HG03159 (cell line): ENCODE measurements at regions not wholly inside any gene's neighbourhood (a gene's known extent, or its start where the extent isn't known, plus 50 kb on each side); places are given as distances from the start of the nearest gene placed in this dataset.

Experiments used
- ATAC-seq: cut with Tn5 transposase; IDR thresholded peaks from one replicate; pipeline ENCODE4 v1.9.1; 2021; ENCODE audit warnings: mild to moderate bottlenecking, moderate library complexity; ENCODE audit not compliant: unreplicated experiment

DNA sequence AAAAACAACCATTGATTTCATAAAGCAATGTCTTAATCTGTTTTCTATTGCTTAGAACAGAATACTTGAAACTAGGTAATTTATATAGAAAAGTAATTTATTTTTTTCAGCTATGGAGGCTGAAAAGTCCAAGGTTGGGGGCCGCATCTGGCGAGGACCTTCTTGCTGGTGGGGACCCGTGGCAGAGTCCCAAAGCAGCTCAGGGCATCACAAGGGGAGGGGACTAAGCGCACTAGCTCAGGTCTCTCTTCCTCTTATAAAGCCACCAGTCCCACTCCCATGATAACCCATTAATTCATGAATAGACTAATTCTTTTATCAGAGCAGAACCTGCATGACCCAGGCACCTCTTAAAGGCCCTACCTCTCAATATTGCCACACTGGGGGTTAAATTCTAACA, 87.2 kb upstream of the KLF13 start:
- ATAC-seq: no peak

DNA sequence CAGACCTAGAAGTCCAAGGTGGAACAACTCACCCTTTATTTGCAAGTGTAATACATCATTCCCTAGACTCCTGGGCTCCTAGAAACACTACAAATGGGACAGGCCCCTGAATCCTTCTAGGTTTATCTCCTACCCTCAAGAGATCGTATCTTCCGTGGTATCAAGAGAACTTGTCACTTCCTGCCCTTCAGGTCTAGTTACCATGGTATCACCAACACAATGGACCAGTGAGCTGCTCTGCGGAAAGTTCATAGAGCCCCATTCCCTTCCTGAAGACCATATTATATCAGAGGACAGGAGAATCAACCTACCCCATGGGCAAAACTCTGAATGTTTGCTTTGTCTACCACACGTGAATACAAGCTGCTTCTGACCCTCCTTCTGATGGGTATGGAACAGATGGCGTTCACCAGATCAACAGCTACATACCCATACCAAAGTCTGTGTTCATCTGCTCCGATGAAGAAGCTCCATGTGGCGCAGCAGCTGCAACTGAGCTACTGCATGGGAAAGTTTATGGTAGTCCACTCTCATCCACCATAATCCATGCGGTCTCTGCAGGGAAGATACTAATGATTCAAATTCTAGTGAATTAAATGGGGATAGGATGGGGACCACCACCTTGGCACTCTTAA, 84.6 kb upstream of the KLF13 start:
- ATAC-seq: no peak

GRCh38 chr15:31243895-31244294, 82.7 kb upstream of the KLF13 start:
- no peak for ATAC-seq

DNA sequence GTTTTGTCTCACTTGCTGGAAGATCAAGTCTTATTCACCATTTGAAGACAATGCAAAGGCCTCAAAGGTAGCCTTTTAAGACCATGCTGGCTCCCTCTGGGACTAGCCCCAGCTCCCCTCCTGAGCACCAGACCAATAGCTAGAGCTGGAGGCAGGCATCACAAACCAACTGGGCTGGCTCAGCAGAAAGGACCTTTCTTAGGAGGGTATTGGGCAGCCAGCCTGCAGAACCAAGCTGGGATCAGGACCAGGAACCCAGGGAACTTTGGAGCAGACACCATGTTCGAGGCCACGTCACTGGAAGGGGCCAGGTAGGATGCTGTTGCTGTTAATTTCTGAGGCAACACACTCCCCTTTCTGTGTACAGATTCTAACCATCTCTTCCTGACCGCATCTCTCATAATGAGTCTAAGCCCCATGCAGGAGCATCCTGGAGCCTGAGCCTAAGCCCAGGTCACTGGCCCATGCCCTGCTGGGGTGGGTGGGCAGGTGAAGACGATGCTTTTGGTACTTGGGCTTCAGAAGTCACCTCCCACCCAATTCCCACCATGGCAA, 81.4 kb upstream of the KLF13 start:
- ATAC-seq: no peak

DNA sequence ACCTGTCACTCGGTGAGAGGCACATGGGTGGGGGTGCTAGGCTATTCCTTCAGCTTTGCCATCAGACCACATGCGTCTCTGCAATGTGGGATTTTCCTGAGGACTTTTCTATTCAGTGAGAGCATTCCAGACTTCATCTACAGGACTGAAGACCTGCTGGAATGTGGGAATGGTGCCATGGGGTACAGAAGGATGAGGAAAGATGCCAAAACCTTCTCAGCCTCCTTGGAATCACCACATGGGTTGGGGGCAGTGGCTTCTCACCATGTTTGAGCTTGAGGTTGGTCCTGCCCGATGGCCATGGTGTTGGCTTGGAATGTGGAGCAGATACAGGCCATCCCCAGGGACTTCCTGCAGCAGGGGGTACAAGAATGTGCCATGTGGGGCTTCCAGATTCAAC, 80.9 kb upstream of the KLF13 start:
- ATAC-seq: no peak

- no peak for ATAC-seq
Measured at GRCh38 chr15:31247404-31247803, 79.2 kb upstream of the KLF13 start.

GRCh38 chr15:31248263-31248662, 78.4 kb upstream of the KLF13 start:
- no peak for ATAC-seq

- no peak for ATAC-seq
Measured at GRCh38 chr15:31248951-31249350, 77.7 kb upstream of the KLF13 start.

GRCh38 chr15:31250033-31250432, 76.6 kb upstream of the KLF13 start:
- no peak for ATAC-seq

DNA sequence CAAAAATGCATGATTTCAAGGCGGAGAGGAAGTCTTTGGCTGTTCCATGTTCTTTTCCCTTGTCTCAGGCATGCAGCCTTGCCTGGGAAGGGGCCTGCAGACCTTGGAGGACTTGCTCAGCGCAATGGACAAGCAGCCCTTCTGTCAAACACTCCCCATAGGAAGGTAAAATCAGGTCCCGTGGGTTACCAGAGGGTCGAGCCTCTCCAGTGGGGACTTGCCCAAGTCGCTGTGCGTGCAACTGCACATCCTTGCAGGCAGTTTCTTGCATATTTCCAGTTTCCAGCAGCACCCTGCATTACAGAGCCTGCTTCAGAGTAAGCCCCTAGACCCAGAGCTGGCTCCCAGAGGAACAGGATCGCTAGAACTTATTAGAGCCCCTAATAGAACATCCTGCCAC, 75.5 kb upstream of the KLF13 start:
- no peak for ATAC-seq

DNA sequence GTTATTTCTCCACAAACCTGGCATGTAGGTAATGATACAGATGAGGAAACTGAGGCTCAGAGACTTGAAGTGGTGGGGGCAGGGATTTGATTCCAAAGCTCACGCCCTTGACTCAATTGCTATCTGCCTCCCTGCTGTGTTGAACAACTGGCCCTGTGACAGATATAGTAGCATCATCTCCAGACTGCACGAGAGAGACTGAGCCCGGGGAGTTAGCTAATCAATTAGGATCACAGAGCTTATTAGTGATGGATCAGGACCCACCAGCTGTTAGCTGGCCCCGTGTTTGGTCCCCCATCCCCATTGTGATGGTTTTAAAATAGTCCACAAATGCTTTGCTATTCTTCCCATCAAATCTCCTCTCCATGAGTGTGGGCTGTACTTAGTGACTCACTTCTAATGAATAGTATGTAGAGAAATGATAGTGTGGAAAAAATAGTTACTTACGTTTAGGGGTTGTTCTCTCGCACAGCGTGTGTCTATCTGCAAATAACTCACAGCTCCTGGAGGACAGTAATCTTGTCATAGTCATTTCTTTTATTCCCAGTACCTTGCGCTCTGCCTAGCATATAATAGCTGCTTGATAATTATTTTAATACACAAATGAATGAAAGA, 74.4 kb upstream of the KLF13 start:
- no peak for ATAC-seq

DNA sequence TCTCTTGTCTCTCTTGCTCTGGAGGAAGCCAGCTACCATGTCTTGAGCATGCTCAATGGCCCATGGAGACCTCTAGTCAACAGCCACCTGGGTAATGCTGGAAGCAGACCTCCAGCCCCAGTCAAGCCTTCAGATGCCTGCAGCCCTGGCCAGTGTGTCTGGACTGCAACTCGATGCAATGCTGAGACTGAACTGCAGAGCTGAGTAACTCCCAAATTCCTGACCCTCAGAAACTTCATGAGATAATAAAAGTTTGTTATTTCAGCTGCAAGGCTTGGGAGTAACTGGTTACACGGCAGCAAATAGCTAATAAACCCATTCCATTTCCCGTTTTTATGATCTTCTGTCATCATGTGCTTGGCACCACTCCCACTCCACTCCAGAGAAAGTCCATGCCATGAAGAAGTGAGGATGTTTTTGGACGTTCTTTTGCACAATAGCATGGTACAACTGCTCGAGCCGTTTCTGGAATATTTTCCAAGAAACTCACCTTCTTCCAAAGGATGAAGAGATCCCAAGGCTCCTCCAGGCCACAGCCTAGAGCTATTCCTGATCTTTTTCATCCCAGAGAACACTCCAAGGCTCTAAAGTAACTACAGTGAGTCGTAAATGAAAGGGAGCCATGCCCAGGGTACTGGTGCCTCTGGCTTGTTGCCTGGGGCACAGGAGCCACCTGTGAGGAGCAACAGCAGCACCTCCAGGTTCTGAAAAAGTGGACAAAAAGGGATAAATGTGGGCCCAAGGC, 72.0 kb upstream of the KLF13 start:
- ATAC-seq: no peak

- ATAC-seq: no peak
Measured at GRCh38 chr15:31255176-31255510, 71.5 kb upstream of the KLF13 start.

DNA sequence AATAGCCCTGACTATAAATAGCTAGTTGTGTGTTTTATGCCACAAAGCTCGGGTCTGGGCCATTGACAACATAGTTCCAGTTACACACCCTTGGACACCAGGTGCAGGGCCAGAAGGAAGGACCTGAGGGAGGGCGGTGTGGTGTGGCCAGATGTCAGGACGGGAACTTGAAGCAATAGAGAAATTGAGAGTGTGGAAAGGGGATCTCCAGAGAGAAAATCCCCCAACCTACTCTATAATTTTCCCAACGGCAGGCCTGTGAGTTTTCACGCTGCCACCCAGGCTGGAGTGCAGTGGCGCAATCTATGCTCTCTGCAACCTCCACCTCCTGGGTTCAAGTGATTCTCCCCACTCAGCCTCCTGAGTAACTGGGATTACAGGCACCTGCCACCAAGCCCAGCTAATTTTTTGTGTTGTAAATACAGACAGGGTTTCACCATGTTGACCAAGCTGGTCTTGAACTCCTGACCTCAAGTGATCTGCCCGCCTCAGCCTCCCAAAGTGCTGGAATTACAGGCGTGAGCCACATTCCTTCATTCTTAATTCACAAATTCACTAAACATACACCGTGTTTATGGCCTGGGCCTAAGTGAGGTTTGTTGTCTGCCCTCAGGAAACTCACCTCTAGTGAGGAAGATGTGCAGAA, 70.8 kb upstream of the KLF13 start:
- peak; percentile 59 for ATAC-seq

DNA sequence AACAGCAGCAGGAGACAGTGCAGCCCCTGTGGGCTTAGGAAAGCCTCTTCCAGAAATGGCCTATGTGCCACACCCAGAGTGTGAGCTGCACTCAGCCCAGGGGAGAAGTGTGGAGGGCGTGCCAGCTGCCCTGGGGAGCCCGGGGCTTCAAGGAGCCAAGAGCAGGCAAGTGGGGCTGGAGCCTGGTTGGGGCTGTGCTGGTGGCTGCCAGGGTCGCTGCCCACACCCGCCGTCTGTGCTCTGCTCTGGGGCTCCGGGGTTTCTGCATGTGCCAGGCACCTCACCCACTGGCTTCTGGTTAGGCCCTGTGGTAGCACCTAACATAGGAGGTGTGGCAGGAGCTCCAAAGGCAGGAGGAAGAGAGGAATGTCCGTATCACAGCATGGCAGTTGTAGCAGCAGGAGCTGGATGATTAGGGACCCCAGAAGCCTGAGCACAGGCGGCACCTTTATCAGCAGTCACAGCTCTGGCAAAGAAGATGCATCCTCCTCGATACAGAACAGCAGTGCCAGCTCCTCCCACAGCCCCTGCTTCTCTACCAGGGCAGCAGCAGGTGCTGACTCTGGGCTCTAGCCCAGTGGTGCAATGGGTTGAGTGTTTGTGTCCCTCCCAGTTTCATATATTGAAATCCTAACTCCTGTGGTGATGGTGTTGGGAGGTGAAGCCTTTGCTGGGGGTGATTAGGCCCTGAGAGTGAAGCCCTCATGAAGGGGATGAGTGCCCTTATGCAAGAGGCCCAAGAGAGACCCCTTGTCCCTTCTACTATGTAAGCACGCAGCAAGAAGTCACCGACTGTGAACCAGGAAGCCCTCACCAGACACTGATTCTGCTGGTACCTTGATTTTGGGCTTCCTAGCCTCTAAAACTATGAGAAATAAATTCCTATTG, 70.0 kb upstream of the KLF13 start:
- no peak for ATAC-seq

- ATAC-seq: no peak
Measured at GRCh38 chr15:31257286-31257685, 69.3 kb upstream of the KLF13 start.

DNA sequence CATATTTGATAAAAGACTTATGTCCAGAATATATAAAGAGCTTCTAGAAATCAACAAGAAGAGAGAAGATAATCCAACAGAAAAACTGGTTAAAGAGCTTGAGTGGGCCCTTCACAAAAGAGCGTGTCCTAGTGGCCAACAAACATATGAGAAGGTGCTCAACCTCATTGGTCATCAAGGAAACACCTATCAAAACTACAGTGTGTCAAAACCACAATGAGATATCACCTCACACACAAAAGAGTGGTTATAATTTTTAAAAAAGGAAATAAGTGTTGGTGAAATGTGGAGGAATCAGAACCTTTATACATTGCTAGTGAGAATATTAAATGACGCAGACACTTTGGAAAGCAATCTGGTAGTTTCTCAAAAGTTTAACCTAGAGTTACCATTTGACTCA, 68.4 kb upstream of the KLF13 start:
- no peak for ATAC-seq

DNA sequence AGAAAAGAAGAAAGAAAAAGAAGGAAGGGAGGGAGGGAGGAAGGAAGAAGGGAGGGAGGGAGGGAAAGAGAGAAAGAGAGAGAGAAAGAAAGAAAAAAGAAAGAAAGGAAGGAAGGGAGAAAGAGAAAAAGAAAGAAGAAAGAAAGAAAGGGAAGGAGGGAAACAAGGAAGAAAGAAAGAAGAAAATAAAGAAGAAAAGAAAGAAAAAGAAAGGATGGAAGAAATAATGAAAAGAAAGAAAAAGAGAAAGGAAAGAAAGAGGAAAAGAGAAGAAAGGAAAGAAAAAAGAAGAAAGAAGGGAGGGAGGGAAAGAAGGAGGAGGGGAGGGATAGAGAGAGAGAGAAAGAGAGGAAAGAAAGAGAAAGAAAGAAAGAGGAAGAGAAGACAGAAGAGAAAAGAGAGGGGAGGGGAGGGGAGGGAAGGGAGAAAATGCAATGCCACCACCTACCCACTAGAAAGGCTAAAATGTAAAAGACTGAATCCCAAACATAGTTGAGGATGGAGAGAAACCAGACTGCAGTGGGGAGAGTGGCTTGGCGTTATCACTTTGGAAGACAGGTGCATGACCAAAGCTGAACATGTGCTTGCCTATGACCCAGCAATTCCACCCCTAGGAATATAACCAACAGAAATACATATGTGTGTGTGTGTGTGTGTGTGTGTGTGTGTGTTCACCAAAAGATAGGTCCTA, 66.9 kb upstream of the KLF13 start:
- no peak for ATAC-seq

DNA sequence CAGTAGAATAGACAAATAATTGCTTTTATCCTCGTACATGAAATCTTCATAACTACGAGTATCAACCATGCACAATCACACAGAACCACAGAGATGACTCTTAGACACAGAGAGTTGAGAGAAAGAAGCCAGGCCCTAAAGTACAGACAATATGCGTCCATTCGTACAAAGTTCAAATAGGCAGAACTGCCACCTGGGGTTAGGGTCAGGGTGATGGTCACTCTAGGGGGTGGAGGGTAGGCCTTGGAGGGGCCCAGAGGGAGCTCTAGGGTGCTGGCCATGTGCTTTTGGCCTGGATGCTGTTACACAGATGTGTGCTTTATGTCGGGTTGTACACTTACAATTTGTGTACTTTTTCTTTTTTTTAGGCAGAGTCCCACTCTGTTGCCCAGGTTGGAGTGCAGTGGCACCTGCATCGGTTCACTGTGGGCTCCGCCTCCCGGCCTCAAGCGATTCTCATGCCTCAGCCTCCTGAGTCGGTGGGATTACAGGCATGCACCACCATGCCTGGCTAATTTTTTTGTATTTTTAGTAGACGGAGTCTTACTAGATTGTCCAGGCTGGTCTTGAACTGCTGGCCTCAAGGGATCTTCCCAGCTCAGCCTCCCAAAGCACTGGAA, 65.9 kb upstream of the KLF13 start:
- ATAC-seq: no peak
